ENCODE measurements at regions not wholly inside any gene's neighbourhood (a gene's known extent, or its start where the extent isn't known, plus 50 kb on each side); places are given as distances from the start of the nearest gene placed in this dataset.
"Not testable (repeated sequence)": the region's sequence is repeated elsewhere in the genome, so short reads cannot be mapped to it uniquely, and the experiment has no call there.

DNA sequence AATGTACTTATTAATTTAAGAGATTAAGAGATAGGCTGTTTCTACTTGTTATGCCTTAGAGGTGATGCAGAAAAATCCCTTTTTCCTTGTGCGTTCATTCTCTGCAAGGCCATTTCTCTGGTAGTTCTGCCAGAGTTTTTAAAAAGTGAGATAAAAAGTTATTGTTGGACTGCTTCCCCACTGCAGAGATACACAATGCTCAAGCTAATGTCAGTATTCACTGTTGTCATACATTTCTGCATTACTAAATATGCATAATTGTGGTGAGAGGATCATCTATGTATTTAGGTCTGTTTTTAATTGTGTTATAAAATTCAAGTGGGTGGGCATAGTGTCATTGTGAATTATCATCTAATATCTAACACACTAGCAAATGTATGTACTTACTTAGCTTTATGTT, 600.4 kb downstream of the HTR1B start:
- no peak for DNase-seq (ENCODE audit: low read depth, low spot score)
- TF ChIP-seq, protein P1, sequence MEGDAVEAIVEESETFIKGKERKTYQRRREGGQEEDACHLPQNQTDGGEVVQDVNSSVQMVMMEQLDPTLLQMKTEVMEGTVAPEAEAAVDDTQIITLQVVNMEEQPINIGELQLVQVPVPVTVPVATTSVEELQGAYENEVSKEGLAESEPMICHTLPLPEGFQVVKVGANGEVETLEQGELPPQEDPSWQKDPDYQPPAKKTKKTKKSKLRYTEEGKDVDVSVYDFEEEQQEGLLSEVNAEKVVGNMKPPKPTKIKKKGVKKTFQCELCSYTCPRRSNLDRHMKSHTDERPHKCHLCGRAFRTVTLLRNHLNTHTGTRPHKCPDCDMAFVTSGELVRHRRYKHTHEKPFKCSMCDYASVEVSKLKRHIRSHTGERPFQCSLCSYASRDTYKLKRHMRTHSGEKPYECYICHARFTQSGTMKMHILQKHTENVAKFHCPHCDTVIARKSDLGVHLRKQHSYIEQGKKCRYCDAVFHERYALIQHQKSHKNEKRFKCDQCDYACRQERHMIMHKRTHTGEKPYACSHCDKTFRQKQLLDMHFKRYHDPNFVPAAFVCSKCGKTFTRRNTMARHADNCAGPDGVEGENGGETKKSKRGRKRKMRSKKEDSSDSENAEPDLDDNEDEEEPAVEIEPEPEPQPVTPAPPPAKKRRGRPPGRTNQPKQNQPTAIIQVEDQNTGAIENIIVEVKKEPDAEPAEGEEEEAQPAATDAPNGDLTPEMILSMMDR (IDR thresholded peaks at IDR 0.05; ENCODE audit: low read depth, low read length) = no peak
- Histone ChIP-seq H3K27me3 (ENCODE audit: control insufficient read depth, insufficient read depth, low read length) (no peaks in the 10 kb centered on the region), H3K9me3 (ENCODE audit: control insufficient read depth, insufficient read depth, low read length) (no peaks in the 10 kb centered on the region; the same call in 1 of the 2 replicates), H3K4me3 (ENCODE audit: low read depth, low read length) (no peak overlapping the region), H3K27ac (ENCODE audit: low read depth, low read length) (no peak overlapping the region)
- POLR2A ChIA-PET = no interaction called here
- CTCF ChIA-PET = no interaction called here

DNA sequence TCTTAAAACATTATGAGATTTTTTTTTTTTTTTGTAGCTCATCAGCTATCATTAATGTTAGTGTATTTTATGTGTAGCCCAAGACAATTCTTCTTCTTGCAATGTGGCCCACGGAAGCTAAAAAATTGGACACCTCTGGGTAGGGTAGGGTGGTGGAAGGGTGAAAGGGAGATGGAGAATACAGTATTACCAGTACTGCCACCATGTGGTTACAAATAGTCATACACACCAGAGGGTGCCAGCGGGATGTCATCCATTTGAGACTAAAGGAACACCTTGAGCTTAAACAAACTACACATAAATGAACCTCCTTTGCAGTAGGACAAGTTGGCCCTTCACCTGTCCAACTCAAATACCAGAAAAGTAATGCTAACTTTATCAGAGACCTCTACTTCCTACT, 601.9 kb downstream of the HTR1B start:
- H3K27me3 ChIP-seq (ENCODE audit: control insufficient read depth, insufficient read depth, low read length) = no peaks in the 10 kb centered on the region
- TF ChIP-seq, protein P1 (IDR thresholded peaks at IDR 0.05; ENCODE audit: low read depth, low read length) = no peak
- CTCF ChIA-PET = interaction anchor here (0.6 to 1.7 kb wide), 2 partner anchors 48 to 967 kb away, joined by 3 to 7 read pairs; no protein-coding TSS in a partner anchor
- DNase-seq (ENCODE audit: low read depth, low spot score) = no peak
- POLR2A ChIA-PET = no interaction called here
- H3K27ac ChIP-seq (ENCODE audit: low read depth, low read length) = no peak overlapping the region
- no peak overlapping the region for H3K4me3 ChIP-seq (ENCODE audit: low read depth, low read length)
- H3K9me3 ChIP-seq (ENCODE audit: control insufficient read depth, insufficient read depth, low read length) = no peaks in the 10 kb centered on the region

DNA sequence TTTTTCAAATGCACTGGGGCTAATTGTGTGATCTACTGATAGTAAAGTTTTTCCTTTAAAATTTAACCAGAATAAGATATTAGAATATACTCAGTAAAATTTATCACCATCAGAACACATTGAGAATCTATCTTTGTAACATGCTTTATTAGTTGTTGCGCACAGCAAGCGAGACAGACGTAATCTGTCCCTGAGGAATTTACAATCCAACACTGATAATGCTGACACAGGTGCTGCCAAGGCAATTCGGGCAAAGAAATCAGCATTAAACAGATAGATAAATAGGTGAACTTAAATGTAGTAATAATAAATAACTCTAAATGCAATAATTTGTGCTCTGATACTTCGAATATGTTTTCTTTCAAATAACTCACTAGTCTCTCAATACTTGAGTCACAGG, 607.2 kb downstream of the HTR1B start:
- POLR2A ChIA-PET = no interaction called here

DNA sequence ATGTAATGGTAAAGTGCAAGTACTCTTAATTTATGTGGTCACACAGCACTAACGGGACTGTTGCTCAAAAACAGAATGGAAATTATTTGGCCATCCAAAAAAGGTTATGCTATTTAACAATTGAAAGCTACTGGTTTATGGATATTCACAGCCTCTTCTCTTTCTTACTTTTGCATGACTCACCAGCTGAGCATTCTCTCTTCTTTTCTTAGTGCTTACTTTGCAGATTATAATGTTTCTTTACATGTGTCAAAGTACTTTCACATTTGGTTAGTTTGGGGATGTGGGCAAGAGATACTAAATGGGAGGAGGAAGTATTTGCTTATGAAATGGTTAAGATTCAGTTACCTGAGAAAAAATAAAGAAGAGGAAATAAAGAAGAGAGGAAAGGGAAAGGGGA, 610.5 kb downstream of the HTR1B start:
- TF ChIP-seq, protein P1 (IDR thresholded peaks at IDR 0.05; ENCODE audit: low read depth, low read length) = no peak
- no peak overlapping the region for H3K27ac ChIP-seq (ENCODE audit: low read depth, low read length)
- CTCF ChIA-PET = interaction anchor here (0.8 kb wide), 1 partner anchor 599 kb away, joined by 3 read pairs; no protein-coding TSS in a partner anchor

More for the DNA sequence above, 607.2 kb downstream of the HTR1B start:
- no peak overlapping the region for H3K27ac ChIP-seq (ENCODE audit: low read depth, low read length)
- H3K9me3 ChIP-seq (ENCODE audit: control insufficient read depth, insufficient read depth, low read length) = no peaks in the 10 kb centered on the region
- TF ChIP-seq, protein P1 (IDR thresholded peaks at IDR 0.05; ENCODE audit: low read depth, low read length) = no peak
- no peak for DNase-seq (ENCODE audit: low read depth, low spot score)
- H3K4me3 ChIP-seq (ENCODE audit: low read depth, low read length) = no peak overlapping the region
- CTCF ChIA-PET = no interaction called here
- H3K27me3 ChIP-seq (ENCODE audit: control insufficient read depth, insufficient read depth, low read length) = no peaks in the 10 kb centered on the region

DNA sequence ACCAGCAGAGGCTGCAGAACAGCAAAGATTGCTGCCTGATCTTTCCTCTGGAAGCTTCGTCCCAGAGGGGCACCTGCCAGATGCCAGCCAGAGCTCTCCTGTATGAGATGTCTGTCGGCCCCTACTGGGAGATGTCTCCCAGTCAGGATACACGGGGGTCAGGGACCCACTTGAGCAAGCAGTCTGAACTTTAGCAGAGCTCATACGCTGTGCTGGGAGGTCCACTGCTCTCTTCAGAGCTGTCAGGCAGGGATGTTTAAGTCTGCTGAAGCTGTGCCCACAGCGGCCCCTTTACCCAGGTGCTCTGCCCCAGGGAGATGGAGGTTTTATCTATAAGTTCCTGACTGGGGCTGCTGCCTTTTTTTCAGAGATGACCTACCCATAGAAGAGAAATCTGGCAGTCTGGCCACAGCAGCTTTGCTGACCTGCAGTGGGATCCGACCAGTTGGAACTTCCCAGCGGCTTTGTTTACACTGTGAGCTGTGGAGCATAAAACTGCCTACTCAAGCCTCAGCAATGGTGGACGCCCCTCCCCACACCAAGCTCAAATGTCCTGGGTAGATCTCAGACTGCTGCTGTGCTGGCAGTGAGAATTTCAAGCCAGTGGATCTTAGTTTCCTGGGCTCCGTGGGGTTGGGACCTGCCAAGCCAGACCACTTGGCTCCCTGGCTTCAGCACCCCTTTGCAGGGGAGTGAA, 613.9 kb downstream of the HTR1B start:
- POLR2A ChIA-PET; H3K9me3 ChIP-seq (ENCODE audit: control insufficient read depth, insufficient read depth, low read length); DNase-seq (ENCODE audit: low read depth, low spot score); CTCF ChIA-PET; H3K27ac ChIP-seq (ENCODE audit: low read depth, low read length); H3K27me3 ChIP-seq (ENCODE audit: control insufficient read depth, insufficient read depth, low read length); H3K4me3 ChIP-seq (ENCODE audit: low read depth, low read length): not testable (repeated sequence)

More for the DNA sequence above, 610.5 kb downstream of the HTR1B start:
- DNase-seq (ENCODE audit: low read depth, low spot score) = no peak
- POLR2A ChIA-PET = no interaction called here
- Histone ChIP-seq H3K27me3 (ENCODE audit: control insufficient read depth, insufficient read depth, low read length) (no peaks in the 10 kb centered on the region), H3K4me3 (ENCODE audit: low read depth, low read length) (no peak overlapping the region), H3K9me3 (ENCODE audit: control insufficient read depth, insufficient read depth, low read length) (peaks cover 9% of the 10 kb centered on the region; the same call in 1 of the 2 replicates)
